ENCODE measurements at regions not wholly inside any gene's neighbourhood (a gene's known extent, or its start where the extent isn't known, plus 50 kb on each side); places are given as distances from the start of the nearest gene placed in this dataset.
A peak's percentile ranks its signal among the peaks of the same experiment; 100 is the strongest.

- CTCF ChIA-PET (ENCODE audit: unreplicated experiment) = interaction anchor here (0.6 to 1.0 kb wide), 2 partner anchors 46 to 52 kb away, joined by 3 read pairs; no protein-coding TSS in a partner anchor
- no peak overlapping the region for H3K4me2 ChIP-seq (ENCODE audit: low read length)
- no peaks in the 10 kb centered on the region for H3K9me2 ChIP-seq (ENCODE audit: insufficient read depth, low read length)
- intact Hi-C loops (cut with micrococcal nuclease; ENCODE audit: unreplicated experiment) = no loop called here
- H3K36me3 ChIP-seq (ENCODE audit: insufficient read depth, low read length) = no peaks in the 10 kb centered on the region; the same call in 1 of the 2 replicates
- POLR2A ChIA-PET = interaction anchor here (0.7 to 2.9 kb wide), 9 partner anchors 10 to 104 kb away, joined by 3 to 25 read pairs (median 4); no protein-coding TSS in a partner anchor
- no peaks in the 10 kb centered on the region for H4K20me1 ChIP-seq (ENCODE audit: insufficient read depth, low read length)
- no peaks in the 10 kb centered on the region for H3K79me2 ChIP-seq (ENCODE audit: insufficient read depth, low read depth, low read length)
- DNase-seq (ENCODE audit: low spot score) = no peak
- H3K27ac ChIP-seq (ENCODE audit: low read depth, low read length, poor library complexity, severe bottlenecking) = no peak overlapping the region
- TF ChIP-seq EZH2phosphoT487 (IDR thresholded peaks at IDR 0.05; ENCODE audit: borderline replicate concordance, low read depth, low read length) (no peak), CTCF (conservative IDR thresholded peaks at IDR 0.05; ENCODE audit: low read length) (no peak)
- H2AFZ ChIP-seq (ENCODE audit: low read length) = no peak overlapping the region
- no TSS peak for BruUV-seq (replicated peaks)
- peaks cover 73% of the 10 kb centered on the region for H3K4me1 ChIP-seq (ENCODE audit: insufficient read depth, low read length, poor library complexity, severe bottlenecking)
- H3K4me3 ChIP-seq (ENCODE audit: low read depth, low read length, poor library complexity, severe bottlenecking) = no peak overlapping the region
- H3K9me3 ChIP-seq (ENCODE audit: low read length) = no peaks in the 10 kb centered on the region; the same call in 1 of the 2 replicates
Observed at GRCh38 chr3:187992609-187993008, 161.3 kb upstream of the LPP start.

GRCh38 chr3:187994221-187995042, 159.5 kb upstream of the LPP start:
- H3K79me2 ChIP-seq (ENCODE audit: insufficient read depth, low read depth, low read length) = no peaks in the 10 kb centered on the region
- TF ChIP-seq EZH2phosphoT487 (IDR thresholded peaks at IDR 0.05; ENCODE audit: borderline replicate concordance, low read depth, low read length) = no peak
- no peak for TF ChIP-seq CTCF (conservative IDR thresholded peaks at IDR 0.05; ENCODE audit: low read length)
- H3K4me1 ChIP-seq (ENCODE audit: insufficient read depth, low read length, poor library complexity, severe bottlenecking) = peaks cover 75% of the 10 kb centered on the region
- no peaks in the 10 kb centered on the region for H4K20me1 ChIP-seq (ENCODE audit: insufficient read depth, low read length)
- H3K9me3 ChIP-seq (ENCODE audit: low read length) = no peaks in the 10 kb centered on the region; the same call in 1 of the 2 replicates
- CTCF ChIA-PET (ENCODE audit: unreplicated experiment) = no interaction called here
- 0 out of 2 replicates have a peak overlapping the region, but pooled peaks have one; percentile 16 for H3K4me2 ChIP-seq (ENCODE audit: low read length)
- intact Hi-C loops (cut with micrococcal nuclease; ENCODE audit: unreplicated experiment) = no loop called here
- no peaks in the 10 kb centered on the region for H3K9me2 ChIP-seq (ENCODE audit: insufficient read depth, low read length)
- POLR2A ChIA-PET = interaction anchor here (0.7 to 8.7 kb wide), 3 partner anchors 14 to 55 kb away, joined by 3 to 122 read pairs (median 4); no protein-coding TSS in a partner anchor
- DNase-seq (ENCODE audit: low spot score) = no peak
- no peak overlapping the region for H3K27ac ChIP-seq (ENCODE audit: low read depth, low read length, poor library complexity, severe bottlenecking)
- no peaks in the 10 kb centered on the region; the same call in 1 of the 2 replicates for H3K36me3 ChIP-seq (ENCODE audit: insufficient read depth, low read length)
- no TSS peak for BruUV-seq (replicated peaks)
- H2AFZ ChIP-seq (ENCODE audit: low read length) = peak overlapping the region; percentile 45; the same call in 1 of the 2 replicates
- no peak overlapping the region for H3K4me3 ChIP-seq (ENCODE audit: low read depth, low read length, poor library complexity, severe bottlenecking)
